GM12878 (cell line): ENCODE measurements at regions not wholly inside any gene's neighbourhood (a gene's known extent, or its start where the extent isn't known, plus 50 kb on each side); places are given as distances from the start of the nearest gene placed in this dataset.

Experiments used
- ATF7 ChIP-seq: fragments of 450-650 bp; IDR thresholded peaks from 2 replicates; pipeline ENCODE4 v1.6.1; 2016; ENCODE audit warnings: low read depth, mild to moderate bottlenecking
- CHD2 ChIP-seq: IDR thresholded peaks from 2 replicates; pipeline ENCODE4 v1.6.1; 2011; ENCODE audit warnings: low read depth, low read length, improper control_type of control experiment, borderline replicate concordance
- KAT2A ChIP-seq: conservative IDR thresholded peaks from 2 replicates; pipeline ENCODE4 v1.6.1; 2011; ENCODE audit warnings: low read depth, low read length; ENCODE audit not compliant: control insufficient read depth
- MEF2A ChIP-seq: IDR thresholded peaks from 2 replicates; pipeline ENCODE4 v1.6.1; 2011; ENCODE audit warnings: low read depth, mild to moderate bottlenecking, low read length, moderate library complexity; ENCODE audit not compliant: insufficient read depth
- MTA2 ChIP-seq: fragments of 450-650 bp; IDR thresholded peaks from 2 replicates; pipeline ENCODE4 v1.6.1; 2016; ENCODE audit warnings: low read depth, mild to moderate bottlenecking, moderate library complexity
- NR2C1 ChIP-seq: fragments of 450-650 bp; IDR thresholded peaks from 2 replicates; pipeline ENCODE4 v1.6.1; 2017; ENCODE audit warnings: antibody characterized with exemption, mild to moderate bottlenecking, moderate library complexity
- PRDM15 ChIP-seq: fragments of 450-650 bp; formaldehyde crosslinking; IDR thresholded peaks from 2 replicates; pipeline ENCODE4 v1.4.0; 2020; ENCODE audit warnings: mild to moderate bottlenecking, moderate library complexity
- SMAD1 ChIP-seq: fragments of 450-650 bp; IDR thresholded peaks from 2 replicates; pipeline ENCODE4 v1.6.1; 2018; ENCODE audit warnings: mild to moderate bottlenecking, low read depth; ENCODE audit not compliant: partially characterized antibody
- SMAD5 ChIP-seq: IDR thresholded peaks from 2 replicates; pipeline ENCODE4 v1.6.1; 2016; ENCODE audit warnings: antibody characterized with exemption, low read depth
- USF1 ChIP-seq: IDR thresholded peaks from 2 replicates; pipeline ENCODE4 v1.6.1; 2011; ENCODE audit warnings: borderline replicate concordance, low read depth, mild to moderate bottlenecking, moderate library complexity, mixed read lengths, low read length; ENCODE audit not compliant: insufficient read depth; ENCODE audit errors: extremely low read length
- ZNF274 ChIP-seq: IDR thresholded peaks from one replicate; pipeline ENCODE4 v1.8.0; 2011; ENCODE audit not compliant: insufficient read length, insufficient read depth

GRCh38 chr15:81849289-81849688 lies 196.5 kb downstream of the MEX3B start (continued):
- no peak for TF ChIP-seq PRDM15
- TF ChIP-seq ATF7 = no peak
- no peak for TF ChIP-seq NR2C1
- TF ChIP-seq KAT2A = no peak
- TF ChIP-seq MEF2A = no peak
- no peak for TF ChIP-seq CHD2
- no peak for TF ChIP-seq SMAD1
- no peak for TF ChIP-seq SMAD5
- no peak for TF ChIP-seq USF1
- TF ChIP-seq MTA2 = no peak
- TF ChIP-seq ZNF274 = no peak
